ENCODE measurements at regions not wholly inside any gene's neighbourhood (a gene's known extent, or its start where the extent isn't known, plus 50 kb on each side); places are given as distances from the start of the nearest gene placed in this dataset.
A peak's percentile ranks its signal among the peaks of the same experiment; 100 is the strongest.

DNA sequence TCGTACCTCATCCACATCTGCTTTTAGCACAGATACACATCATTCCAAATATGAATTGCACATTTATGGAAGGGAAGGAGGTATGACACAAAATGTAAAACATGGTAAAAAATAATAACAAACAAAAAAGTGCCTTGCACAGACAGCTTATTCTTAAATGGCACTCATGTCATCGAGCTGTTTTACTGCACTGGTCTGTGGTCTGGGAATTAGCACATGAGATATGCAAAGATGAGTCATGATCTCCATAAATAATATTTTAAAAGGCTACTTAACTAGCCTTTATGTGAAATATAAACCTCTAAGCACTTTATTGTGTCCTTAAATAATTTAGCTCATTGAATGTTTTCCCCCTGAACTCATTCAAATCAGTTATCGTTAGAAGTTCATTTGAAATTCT, 142.2 kb upstream of the ZNF385D start:
- TF ChIP-seq EP300 (IDR thresholded peaks at IDR 0.05), result no peak
- TF ChIP-seq POLR2A (IDR thresholded peaks at IDR 0.05), result no peak
- TF ChIP-seq, protein P1, sequence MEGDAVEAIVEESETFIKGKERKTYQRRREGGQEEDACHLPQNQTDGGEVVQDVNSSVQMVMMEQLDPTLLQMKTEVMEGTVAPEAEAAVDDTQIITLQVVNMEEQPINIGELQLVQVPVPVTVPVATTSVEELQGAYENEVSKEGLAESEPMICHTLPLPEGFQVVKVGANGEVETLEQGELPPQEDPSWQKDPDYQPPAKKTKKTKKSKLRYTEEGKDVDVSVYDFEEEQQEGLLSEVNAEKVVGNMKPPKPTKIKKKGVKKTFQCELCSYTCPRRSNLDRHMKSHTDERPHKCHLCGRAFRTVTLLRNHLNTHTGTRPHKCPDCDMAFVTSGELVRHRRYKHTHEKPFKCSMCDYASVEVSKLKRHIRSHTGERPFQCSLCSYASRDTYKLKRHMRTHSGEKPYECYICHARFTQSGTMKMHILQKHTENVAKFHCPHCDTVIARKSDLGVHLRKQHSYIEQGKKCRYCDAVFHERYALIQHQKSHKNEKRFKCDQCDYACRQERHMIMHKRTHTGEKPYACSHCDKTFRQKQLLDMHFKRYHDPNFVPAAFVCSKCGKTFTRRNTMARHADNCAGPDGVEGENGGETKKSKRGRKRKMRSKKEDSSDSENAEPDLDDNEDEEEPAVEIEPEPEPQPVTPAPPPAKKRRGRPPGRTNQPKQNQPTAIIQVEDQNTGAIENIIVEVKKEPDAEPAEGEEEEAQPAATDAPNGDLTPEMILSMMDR (IDR thresholded peaks at IDR 0.05), result no peak
- no peak for ATAC-seq

DNA sequence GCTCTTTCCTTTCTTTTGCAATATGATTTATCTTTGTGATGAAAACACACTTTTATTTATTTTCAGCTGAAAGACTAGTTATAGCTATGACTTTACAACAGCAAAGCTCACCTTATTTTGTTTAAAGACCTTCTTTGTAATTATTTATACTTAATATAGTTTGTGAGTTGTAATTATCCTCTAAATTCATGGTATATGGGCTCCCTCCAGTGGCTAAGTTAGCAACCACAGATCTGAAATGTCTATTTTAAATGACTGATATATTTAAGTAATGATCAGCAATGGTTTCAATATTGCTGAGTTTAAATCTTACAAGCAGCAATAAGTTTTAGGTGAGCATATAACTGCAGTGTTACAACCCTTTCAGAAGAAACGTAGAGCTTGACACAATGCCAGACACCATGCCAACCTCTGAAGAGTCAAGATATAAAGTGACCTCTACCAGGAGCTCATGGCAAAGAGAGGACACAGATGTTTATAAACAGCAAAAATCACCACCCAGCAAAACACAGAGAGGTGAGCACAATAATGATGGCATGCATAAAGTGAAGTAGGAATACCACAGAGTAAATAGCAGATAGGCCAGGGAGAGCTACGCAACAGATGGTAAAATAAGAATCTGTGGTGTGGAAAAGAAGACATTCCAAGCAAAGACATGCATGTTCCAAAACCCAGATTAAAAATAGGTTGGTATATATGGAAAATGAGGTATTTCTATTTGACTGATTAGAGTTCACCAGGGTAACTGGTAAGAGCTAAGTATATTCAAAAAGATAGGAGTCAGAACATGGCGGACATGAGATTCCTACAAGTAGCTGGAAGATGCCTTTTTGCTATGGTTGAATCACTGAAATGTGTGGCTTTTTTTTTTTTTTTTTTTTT, 143.7 kb upstream of the ZNF385D start:
- H3K4me1 ChIP-seq, result peaks cover 0 to 23% (median 0%) of the 10 kb centered on the region in 3 donors
- no peak overlapping the region for H3K27ac ChIP-seq
- WGBS, 2 donors (ENCODE audit: low coverage in 1 of 2), result 63 to 65% methylated on average over 2 to 3 of the region's 3 CpGs
- TF ChIP-seq EP300 (IDR thresholded peaks at IDR 0.05), result no peak
- TF ChIP-seq, protein P1 (IDR thresholded peaks at IDR 0.05), result peak; percentile 43 to 69 (median 52)
- ATAC-seq, result no peak
- H3K4me3 ChIP-seq, result no peak overlapping the region
- no peaks in the 10 kb centered on the region for H3K9me3 ChIP-seq
- no peaks in the 10 kb centered on the region for H3K36me3 ChIP-seq
- H3K27me3 ChIP-seq, result no peaks in the 10 kb centered on the region

More for the DNA sequence above, 142.2 kb upstream of the ZNF385D start:
- H3K27me3 ChIP-seq, result no peaks in the 10 kb centered on the region
- no peaks in the 10 kb centered on the region for H3K36me3 ChIP-seq
- H3K27ac ChIP-seq, result no peak overlapping the region
- H3K4me3 ChIP-seq, result no peak overlapping the region
- H3K4me1 ChIP-seq, result peaks cover 0 to 23% (median 0%) of the 10 kb centered on the region in 3 donors
- WGBS, 2 donors (ENCODE audit: low coverage in 1 of 2), result 50 to 71% methylated on average over 3 of the region's 3 CpGs
- H3K9me3 ChIP-seq, result no peaks in the 10 kb centered on the region

DNA sequence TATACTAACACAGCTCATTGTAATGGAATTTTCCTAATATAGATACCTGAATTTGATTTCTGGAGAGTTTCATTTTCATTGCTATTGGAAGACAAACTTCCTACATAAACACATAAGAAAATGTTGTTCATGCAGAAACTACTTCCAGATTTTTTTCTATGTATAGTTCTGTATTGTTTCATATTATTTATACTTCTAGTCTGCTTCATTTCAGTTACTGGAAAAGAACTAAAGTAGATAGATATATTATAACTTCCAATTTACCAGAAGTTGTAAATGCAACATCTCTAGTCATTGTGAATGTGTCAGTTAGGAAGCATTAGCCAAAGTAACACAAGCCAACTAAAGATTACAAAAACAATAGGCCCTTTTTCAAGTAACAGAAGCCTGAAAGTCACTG, 147.3 kb upstream of the ZNF385D start:
- TF ChIP-seq EP300 (IDR thresholded peaks at IDR 0.05), result no peak
- H3K9me3 ChIP-seq, result no peaks in the 10 kb centered on the region
- ATAC-seq, result no peak

DNA sequence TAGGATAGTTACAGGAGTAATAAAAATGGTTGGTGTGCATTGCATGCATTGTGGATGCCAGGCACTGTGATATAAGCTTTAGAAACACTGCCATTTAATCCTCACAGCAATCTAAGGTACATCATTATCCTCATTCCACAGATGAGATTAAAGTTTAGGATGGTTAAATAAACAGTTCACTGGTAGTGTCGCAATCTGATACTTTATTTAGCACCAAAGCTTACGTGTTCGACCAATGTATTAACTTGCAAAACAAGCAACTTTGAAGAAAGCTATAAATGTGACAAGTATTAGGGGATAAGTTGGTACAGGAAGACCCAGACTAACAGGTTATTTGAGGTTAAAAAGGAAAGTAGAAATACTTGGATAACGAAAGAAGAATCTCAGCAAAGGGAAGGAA, 150.5 kb upstream of the ZNF385D start:
- H3K36me3 ChIP-seq, result no peaks in the 10 kb centered on the region
- TF ChIP-seq EP300 (IDR thresholded peaks at IDR 0.05) (no peak), POLR2A (IDR thresholded peaks at IDR 0.05) (no peak), POLR2AphosphoS5 (IDR thresholded peaks at IDR 0.05) (no peak)
- TF ChIP-seq, protein P1 (IDR thresholded peaks at IDR 0.05), result no peak
- no peaks in the 10 kb centered on the region for H3K4me1 ChIP-seq
- no peaks in the 10 kb centered on the region for H3K27me3 ChIP-seq
- H3K9me3 ChIP-seq, result no peaks in the 10 kb centered on the region
- ATAC-seq, result no peak
- no peak overlapping the region for H3K4me3 ChIP-seq
- no peak overlapping the region for H3K27ac ChIP-seq
- 70 to 83% methylated on average over 4 of the region's 4 CpGs for WGBS, 2 donors (ENCODE audit: low coverage in 1 of 2)

More for the DNA sequence above, 147.3 kb upstream of the ZNF385D start:
- Histone ChIP-seq H3K27ac (no peak overlapping the region), H3K4me1 (peaks cover 0 to 10% (median 0%) of the 10 kb centered on the region in 3 donors), H3K4me3 (no peak overlapping the region), H3K36me3 (no peaks in the 10 kb centered on the region), H3K27me3 (no peaks in the 10 kb centered on the region)

DNA sequence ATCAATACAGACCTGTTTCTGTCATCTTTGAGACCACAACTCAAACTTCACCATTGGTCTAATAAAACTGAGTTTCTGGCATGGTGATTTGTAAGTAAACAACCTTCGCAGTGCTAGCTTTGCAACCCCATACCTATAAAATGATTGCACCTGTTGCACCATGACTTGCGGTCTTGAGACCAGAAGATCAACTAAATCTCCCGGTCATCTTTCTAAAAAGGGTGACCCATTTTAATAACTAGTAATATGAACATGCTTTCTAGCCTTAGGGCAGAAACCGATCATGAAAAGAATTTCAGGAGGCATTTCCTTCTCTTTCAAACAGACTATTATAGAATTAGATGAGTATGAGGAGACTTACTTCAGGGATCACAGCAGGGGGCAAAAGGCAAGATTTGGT, 151.9 kb upstream of the ZNF385D start:
- no peaks in the 10 kb centered on the region for H3K36me3 ChIP-seq
- no peak for TF ChIP-seq POLR2A (IDR thresholded peaks at IDR 0.05)
- no peak for TF ChIP-seq POLR2AphosphoS5 (IDR thresholded peaks at IDR 0.05)
- no peak overlapping the region for H3K4me3 ChIP-seq
- ATAC-seq, result no peak
- no peak overlapping the region for H3K27ac ChIP-seq
- no peaks in the 10 kb centered on the region for H3K27me3 ChIP-seq
- no peaks in the 10 kb centered on the region for H3K9me3 ChIP-seq
- H3K4me1 ChIP-seq, result no peaks in the 10 kb centered on the region
- 93 to 98% methylated on average over 4 of the region's 4 CpGs for WGBS, 2 donors (ENCODE audit: low coverage in 1 of 2)

DNA sequence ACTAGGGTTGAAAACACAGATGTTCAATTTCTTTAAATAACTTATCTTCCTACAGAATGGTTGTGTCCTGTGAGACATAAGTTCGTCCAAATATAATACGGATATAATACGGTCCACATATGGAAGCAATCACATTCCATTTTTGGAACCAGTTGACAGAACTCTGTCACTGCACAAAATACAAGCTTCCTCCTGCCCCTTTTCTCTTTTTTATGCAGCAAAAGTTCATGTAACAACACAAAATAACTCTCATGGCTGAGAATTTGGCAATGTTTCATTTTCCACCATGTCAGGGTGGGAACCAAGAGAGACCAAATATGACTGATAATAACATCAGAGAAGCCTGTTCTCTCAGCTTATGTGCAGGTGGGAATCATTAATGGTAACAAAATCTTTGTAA, 158.1 kb upstream of the ZNF385D start:
- ATAC-seq, result no peak
- H3K27ac ChIP-seq, result no peak overlapping the region
- H3K27me3 ChIP-seq, result no peaks in the 10 kb centered on the region
- H3K9me3 ChIP-seq, result no peaks in the 10 kb centered on the region
- no peaks in the 10 kb centered on the region for H3K36me3 ChIP-seq
- 47 to 53% methylated on average over 3 of the region's 3 CpGs for WGBS, 2 donors (ENCODE audit: low coverage in 1 of 2)
- peaks cover 0 to 19% (median 0%) of the 10 kb centered on the region in 3 donors for H3K4me1 ChIP-seq
- TF ChIP-seq POLR2A (IDR thresholded peaks at IDR 0.05), result no peak
- no peak for TF ChIP-seq POLR2AphosphoS5 (IDR thresholded peaks at IDR 0.05)
- TF ChIP-seq EP300 (IDR thresholded peaks at IDR 0.05), result no peak
- no peak overlapping the region for H3K4me3 ChIP-seq

Measured in gastroesophageal sphincter (tissue), 4 donors.